T-cell (primary cell): ENCODE measurements at regions not wholly inside any gene's neighbourhood (a gene's known extent, or its start where the extent isn't known, plus 50 kb on each side); places are given as distances from the start of the nearest gene placed in this dataset.

ENCODE experiments used
- ATAC-seq, 4 experiments: fragments of 200-7000 bp in 3 of 4; fragments of 150-1000 bp in 1 of 4; cut with Tn5 transposase; replicated peaks in 1 of 4; 1 replicate in 3 of 4; 2 replicates in 1 of 4; pipeline ENCODE4 v1.10.0; 2021; ENCODE audit warnings: moderate library complexity in 3 of 4, mild to moderate bottlenecking in 2 of 4, moderate number of reproducible peaks in 1 of 4
- CTCF ChIA-PET, 2 donors: fragments of 300-600 bp; sonication (Branson Sonifier 250); formaldehyde crosslinking; loops; one replicate each; lab custom pipeline; 2022; ENCODE audit warnings: antibody characterized with exemption in 2 of 2; lab: Charles Lee
- POLR2A ChIA-PET, 2 donors: fragments of 300-600 bp; sonication (Branson Sonifier 250); formaldehyde crosslinking; loops; one replicate each; lab custom pipeline; 2022; ENCODE audit warnings: antibody characterized with exemption in 2 of 2; lab: Charles Lee
- DNase-seq, 35 experiments: peaks; one replicate each; pipeline versions ENCODE4 v3.0.0 to v3.0.0-alpha.2; 2013 to 2023
- H3K27ac ChIP-seq: one replicate; pipeline ENCODE4 v1.5.1; 2013; ENCODE audit warnings: low read length
- H3K27me3 ChIP-seq, 2 experiments: replicated peaks in 1 of 2; 1 replicate in 1 of 2; 2 replicates in 1 of 2; pipeline versions ENCODE4 v1.6.1 to v1.7.0; 2013; ENCODE audit warnings: low read length in 1 of 2, mixed read lengths in 1 of 2; ENCODE audit not compliant: control insufficient read depth in 2 of 2, insufficient read depth in 2 of 2; ENCODE audit errors: extremely low read depth in 1 of 2
- H3K36me3 ChIP-seq, 2 donors: 1 replicate in 1 of 2; 2 replicates in 1 of 2; pipeline versions ENCODE4 v1.6.1 to v1.7.0; 2013; ENCODE audit warnings: low read length in 1 of 2; ENCODE audit not compliant: control insufficient read depth in 2 of 2, insufficient read depth in 1 of 2; ENCODE audit errors: extremely low read depth in 1 of 2
- H3K4me1 ChIP-seq, 2 experiments: 1 replicate in 1 of 2; 2 replicates in 1 of 2; pipeline versions ENCODE4 v1.6.1 to v1.7.0; 2013; ENCODE audit warnings: low read length in 2 of 2, mixed read lengths in 1 of 2; ENCODE audit not compliant: insufficient read depth in 2 of 2, control insufficient read depth in 1 of 2; ENCODE audit errors: extremely low read depth in 1 of 2
- H3K4me3 ChIP-seq, 2 donors: 1 replicate in 1 of 2; 2 replicates in 1 of 2; pipeline versions ENCODE4 v1.5.1 to v1.7.0; 2013; ENCODE audit warnings: mild to moderate bottlenecking in 2 of 2, low read length in 1 of 2, moderate library complexity in 1 of 2; ENCODE audit not compliant: control insufficient read depth in 1 of 2; ENCODE audit errors: extremely low read depth in 1 of 2
- H3K9me3 ChIP-seq: 2 replicates; pipeline ENCODE4 v1.7.0; 2013
- H3K27ac Mint-ChIP-seq, 2 donors: one replicate each; pipeline ENCODE4 v1.8.0; 2020 to 2021; ENCODE audit warnings: mild to moderate bottlenecking in 2 of 2, mixed read lengths in 2 of 2
- H3K27me3 Mint-ChIP-seq, 2 donors: one replicate each; pipeline ENCODE4 v1.8.0; 2021 to 2022; ENCODE audit warnings: mixed read lengths in 2 of 2
- H3K36me3 Mint-ChIP-seq: one replicate; pipeline ENCODE4 v1.8.0; 2021; ENCODE audit warnings: mixed read lengths
- H3K4me1 Mint-ChIP-seq, 3 donors: one replicate each; pipeline ENCODE4 v1.8.0; 2020 to 2022; ENCODE audit warnings: mixed read lengths in 3 of 3, mild to moderate bottlenecking in 1 of 3
- H3K4me3 Mint-ChIP-seq, 3 donors: one replicate each; pipeline ENCODE4 v1.8.0; 2020 to 2022; ENCODE audit warnings: mild to moderate bottlenecking in 3 of 3, mixed read lengths in 3 of 3, moderate library complexity in 3 of 3
- H3K9me3 Mint-ChIP-seq, 3 donors: one replicate each; pipeline ENCODE4 v1.8.0; 2020 to 2022; ENCODE audit warnings: mixed read lengths in 3 of 3
- WGBS: methylation state at CpG from one replicate; pipeline ENCODE4 v1.1.5; 2013; ENCODE audit warnings: missing lambda C conversion rate; ENCODE audit not compliant: insufficient coverage; 5-methylcytosine and 5-hydroxymethylcytosine counted together

- POLR2A ChIA-PET, result no interaction called here
- Histone ChIP-seq H3K4me1 (no peaks in the 10 kb centered on the region), H3K9me3 (no peaks in the 10 kb centered on the region), H3K27me3 (peaks cover 0 to 17% of the 10 kb centered on the region in 2 experiments), H3K27ac (no peak overlapping the region), H3K4me3 (no peak overlapping the region), H3K36me3 (no peaks in the 10 kb centered on the region)
- H3K4me3 Mint-ChIP-seq, result no peak overlapping the region
- ATAC-seq, result no peak
- peaks cover 10 to 12% of the 10 kb centered on the region in 2 donors for H3K27me3 Mint-ChIP-seq
- no peaks in the 10 kb centered on the region for H3K36me3 Mint-ChIP-seq
- CTCF ChIA-PET, result no interaction called here
- DNase-seq, result no peak
- WGBS, result 77% methylated on average over 15 of the region's 20 CpGs
- H3K4me1 Mint-ChIP-seq, result no peaks in the 10 kb centered on the region
- H3K27ac Mint-ChIP-seq, result no peak overlapping the region
- H3K9me3 Mint-ChIP-seq, result peaks cover 4 to 12% (median 8%) of the 10 kb centered on the region in 3 donors
Measured at GRCh38 chr6:169386411-169387057, 132.9 kb upstream of the THBS2 start.

- CTCF ChIA-PET, result no interaction called here
- Histone ChIP-seq H3K36me3 (no peaks in the 10 kb centered on the region), H3K27me3 (peaks cover 0 to 17% of the 10 kb centered on the region in 2 experiments), H3K4me3 (no peak overlapping the region), H3K4me1 (no peaks in the 10 kb centered on the region), H3K9me3 (no peaks in the 10 kb centered on the region), H3K27ac (no peak overlapping the region)
- WGBS, result 86% methylated on average over 9 of the region's 9 CpGs
- Mint-ChIP-seq H3K27me3 (peaks cover 10 to 12% of the 10 kb centered on the region in 2 donors), H3K4me1 (no peaks in the 10 kb centered on the region), H3K36me3 (no peaks in the 10 kb centered on the region), H3K9me3 (peaks cover 4 to 8% (median 5%) of the 10 kb centered on the region in 3 donors), H3K4me3 (no peak overlapping the region), H3K27ac (no peak overlapping the region)
- no peak for DNase-seq
- ATAC-seq, result no peak
- POLR2A ChIA-PET, result no interaction called here
Measured at GRCh38 chr6:169385237-169385880, 131.7 kb upstream of the THBS2 start.

- H3K4me1 ChIP-seq, result no peaks in the 10 kb centered on the region
- no peak overlapping the region for H3K4me3 Mint-ChIP-seq
- H3K9me3 ChIP-seq, result no peaks in the 10 kb centered on the region
- H3K9me3 Mint-ChIP-seq, result peaks cover 3 to 5% (median 4%) of the 10 kb centered on the region in 3 donors
- H3K36me3 ChIP-seq, result no peaks in the 10 kb centered on the region
- WGBS, result 52% methylated on average over 6 of the region's 7 CpGs
- H3K27ac Mint-ChIP-seq, result no peak overlapping the region
- H3K27me3 ChIP-seq, result peaks cover 0 to 17% of the 10 kb centered on the region in 2 experiments
- H3K4me1 Mint-ChIP-seq, result no peaks in the 10 kb centered on the region
- no peak for ATAC-seq
- no peak overlapping the region for H3K4me3 ChIP-seq
- no peak overlapping the region for H3K27ac ChIP-seq
- DNase-seq, result no peak
- peaks cover 10 to 15% of the 10 kb centered on the region in 2 donors for H3K27me3 Mint-ChIP-seq
- H3K36me3 Mint-ChIP-seq, result no peaks in the 10 kb centered on the region
- ChIA-PET CTCF (no interaction called here), POLR2A (no interaction called here)
Measured at GRCh38 chr6:169384291-169384690, 130.6 kb upstream of the THBS2 start.

- Histone ChIP-seq H3K36me3 (no peaks in the 10 kb centered on the region), H3K4me3 (no peak overlapping the region), H3K9me3 (no peaks in the 10 kb centered on the region), H3K4me1 (no peaks in the 10 kb centered on the region), H3K27me3 (peaks cover 0 to 20% of the 10 kb centered on the region in 2 experiments), H3K27ac (no peak overlapping the region)
- ChIA-PET CTCF (no interaction called here), POLR2A (no interaction called here)
- no peak for DNase-seq
- H3K9me3 Mint-ChIP-seq, result peaks cover 3 to 13% (median 8%) of the 10 kb centered on the region in 3 donors
- no peak overlapping the region for H3K27ac Mint-ChIP-seq
- H3K4me1 Mint-ChIP-seq, result no peaks in the 10 kb centered on the region
- no peaks in the 10 kb centered on the region for H3K36me3 Mint-ChIP-seq
- peaks cover 19 to 21% of the 10 kb centered on the region in 2 donors for H3K27me3 Mint-ChIP-seq
- no peak for ATAC-seq
- H3K4me3 Mint-ChIP-seq, result no peak overlapping the region
- WGBS, result 36% methylated on average over 6 of the region's 6 CpGs
Measured at GRCh38 chr6:169383265-169383664, 129.6 kb upstream of the THBS2 start.

- no CpG with 5 or more reads among the region's 1 CpG for WGBS
- Mint-ChIP-seq H3K27me3 (peaks cover 18 to 22% of the 10 kb centered on the region in 2 donors), H3K4me3 (no peak overlapping the region), H3K36me3 (no peaks in the 10 kb centered on the region), H3K27ac (no peak overlapping the region), H3K4me1 (no peaks in the 10 kb centered on the region), H3K9me3 (peaks cover 3 to 13% (median 8%) of the 10 kb centered on the region in 3 donors)
- ChIA-PET POLR2A (no interaction called here), CTCF (no interaction called here)
- DNase-seq, result no peak
- Histone ChIP-seq H3K4me3 (no peak overlapping the region), H3K27me3 (peaks cover 0 to 22% of the 10 kb centered on the region in 2 experiments), H3K36me3 (no peaks in the 10 kb centered on the region), H3K4me1 (no peaks in the 10 kb centered on the region), H3K9me3 (no peaks in the 10 kb centered on the region), H3K27ac (no peak overlapping the region)
- no peak for ATAC-seq
Measured at GRCh38 chr6:169382735-169383134, 129.1 kb upstream of the THBS2 start.

- no peak for DNase-seq
- POLR2A ChIA-PET, result no interaction called here
- H3K9me3 ChIP-seq, result no peaks in the 10 kb centered on the region
- Mint-ChIP-seq H3K27ac (no peak overlapping the region), H3K4me3 (no peak overlapping the region), H3K27me3 (peaks cover 16 to 24% of the 10 kb centered on the region in 2 donors), H3K9me3 (peaks cover 3 to 13% (median 8%) of the 10 kb centered on the region in 3 donors), H3K4me1 (no peaks in the 10 kb centered on the region), H3K36me3 (no peaks in the 10 kb centered on the region)
- no peak for ATAC-seq
- no peaks in the 10 kb centered on the region for H3K36me3 ChIP-seq
- no peak overlapping the region for H3K27ac ChIP-seq
- H3K27me3 ChIP-seq, result peaks cover 0 to 19% of the 10 kb centered on the region in 2 experiments
- no peak overlapping the region for H3K4me3 ChIP-seq
- no CpG with 5 or more reads among the region's 6 CpGs for WGBS
- H3K4me1 ChIP-seq, result no peaks in the 10 kb centered on the region
- CTCF ChIA-PET, result no interaction called here
Measured at GRCh38 chr6:169381988-169382387, 128.3 kb upstream of the THBS2 start.
